ENCODE measurements at regions not wholly inside any gene's neighbourhood (a gene's known extent, or its start where the extent isn't known, plus 50 kb on each side); places are given as distances from the start of the nearest gene placed in this dataset.

DNA sequence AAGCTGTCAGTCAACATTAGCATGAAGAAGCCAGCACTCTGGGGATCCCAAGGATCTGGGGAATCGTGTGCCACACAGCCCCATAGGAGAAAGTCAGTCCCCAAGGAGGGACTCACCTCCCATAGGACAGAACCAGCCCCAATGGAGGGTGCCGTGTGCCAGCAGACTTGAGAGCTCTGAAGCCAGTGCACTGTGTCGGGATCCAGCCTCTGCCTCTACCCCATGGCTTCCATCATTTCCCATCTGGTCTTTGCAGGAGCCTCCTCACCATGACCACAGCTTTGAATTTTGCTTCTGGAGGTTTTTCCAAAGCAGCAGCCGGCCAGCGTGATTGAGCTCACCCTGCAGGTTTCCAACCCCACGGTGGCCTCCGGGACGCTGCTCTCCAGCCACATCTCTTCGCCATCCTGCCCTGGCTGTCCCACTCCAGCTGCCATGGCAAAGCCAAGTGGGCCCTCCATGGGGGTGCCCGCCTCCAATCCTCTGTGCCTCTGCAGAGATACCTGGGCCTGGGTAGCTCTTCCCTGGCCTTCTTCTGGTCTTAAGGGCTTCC, 171.8 kb upstream of the SHH start:
- DNase-seq (ENCODE audit: low spot score) = no peak
- TF ChIP-seq, protein P1, sequence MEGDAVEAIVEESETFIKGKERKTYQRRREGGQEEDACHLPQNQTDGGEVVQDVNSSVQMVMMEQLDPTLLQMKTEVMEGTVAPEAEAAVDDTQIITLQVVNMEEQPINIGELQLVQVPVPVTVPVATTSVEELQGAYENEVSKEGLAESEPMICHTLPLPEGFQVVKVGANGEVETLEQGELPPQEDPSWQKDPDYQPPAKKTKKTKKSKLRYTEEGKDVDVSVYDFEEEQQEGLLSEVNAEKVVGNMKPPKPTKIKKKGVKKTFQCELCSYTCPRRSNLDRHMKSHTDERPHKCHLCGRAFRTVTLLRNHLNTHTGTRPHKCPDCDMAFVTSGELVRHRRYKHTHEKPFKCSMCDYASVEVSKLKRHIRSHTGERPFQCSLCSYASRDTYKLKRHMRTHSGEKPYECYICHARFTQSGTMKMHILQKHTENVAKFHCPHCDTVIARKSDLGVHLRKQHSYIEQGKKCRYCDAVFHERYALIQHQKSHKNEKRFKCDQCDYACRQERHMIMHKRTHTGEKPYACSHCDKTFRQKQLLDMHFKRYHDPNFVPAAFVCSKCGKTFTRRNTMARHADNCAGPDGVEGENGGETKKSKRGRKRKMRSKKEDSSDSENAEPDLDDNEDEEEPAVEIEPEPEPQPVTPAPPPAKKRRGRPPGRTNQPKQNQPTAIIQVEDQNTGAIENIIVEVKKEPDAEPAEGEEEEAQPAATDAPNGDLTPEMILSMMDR (IDR thresholded peaks at IDR 0.05; ENCODE audit: extremely low read depth, missing control alignments) = no peak

DNA sequence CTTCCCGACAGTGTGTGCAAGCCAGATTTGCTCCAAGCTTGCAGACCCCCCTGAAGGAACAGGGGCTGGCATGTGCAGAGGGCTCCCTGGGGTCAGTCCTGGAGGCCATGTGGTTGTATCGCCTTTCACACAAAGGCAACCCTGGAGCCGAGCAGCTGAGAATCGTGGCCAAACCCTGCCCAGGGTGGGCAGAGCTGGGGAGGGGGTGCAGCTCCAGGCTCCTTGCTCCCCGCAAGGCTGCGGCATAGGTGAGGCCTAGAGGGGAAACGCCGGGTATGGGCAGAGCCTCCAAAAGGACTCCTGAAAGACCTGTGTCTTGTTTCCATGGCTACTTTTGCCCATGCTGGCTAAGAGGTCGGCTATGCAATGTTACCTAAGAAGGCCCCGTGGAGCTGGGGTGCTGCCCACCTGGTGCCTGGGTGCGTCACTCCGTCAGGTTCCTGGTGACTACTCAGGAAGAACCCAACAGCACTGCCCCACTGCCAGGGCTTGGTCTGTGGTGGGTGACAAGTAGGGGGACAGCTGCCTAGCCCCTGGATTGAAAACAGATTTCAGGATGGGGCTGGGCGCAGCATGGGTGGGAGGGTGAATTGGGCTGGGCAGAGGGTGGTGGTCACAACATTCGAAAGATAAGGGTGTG, 171.0 kb upstream of the SHH start:
- TF ChIP-seq, protein P1 (IDR thresholded peaks at IDR 0.05; ENCODE audit: extremely low read depth, missing control alignments) = no peak

DNA sequence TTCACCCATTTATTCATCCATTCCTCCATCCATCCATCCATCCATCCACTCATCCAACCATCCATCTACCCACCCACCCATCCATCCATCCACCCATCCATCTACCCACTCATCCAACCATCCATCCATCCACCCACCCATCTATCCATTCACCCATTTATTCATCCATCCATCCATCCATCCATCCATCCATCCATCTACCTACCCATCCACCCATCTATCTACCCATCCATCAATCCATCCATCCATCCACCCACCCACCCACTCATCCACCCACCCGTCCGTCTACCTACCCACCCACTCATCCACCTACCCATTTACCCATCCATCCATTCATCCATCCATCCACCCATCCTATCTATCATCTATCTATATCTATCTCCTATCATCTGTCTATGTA, 169.4 kb upstream of the SHH start:
- DNase-seq (ENCODE audit: low spot score) = no peak
- TF ChIP-seq, protein P1 (IDR thresholded peaks at IDR 0.05; ENCODE audit: extremely low read depth, missing control alignments) = no peak

More for the DNA sequence above, 171.0 kb upstream of the SHH start:
- no peak for DNase-seq (ENCODE audit: low spot score)

DNA sequence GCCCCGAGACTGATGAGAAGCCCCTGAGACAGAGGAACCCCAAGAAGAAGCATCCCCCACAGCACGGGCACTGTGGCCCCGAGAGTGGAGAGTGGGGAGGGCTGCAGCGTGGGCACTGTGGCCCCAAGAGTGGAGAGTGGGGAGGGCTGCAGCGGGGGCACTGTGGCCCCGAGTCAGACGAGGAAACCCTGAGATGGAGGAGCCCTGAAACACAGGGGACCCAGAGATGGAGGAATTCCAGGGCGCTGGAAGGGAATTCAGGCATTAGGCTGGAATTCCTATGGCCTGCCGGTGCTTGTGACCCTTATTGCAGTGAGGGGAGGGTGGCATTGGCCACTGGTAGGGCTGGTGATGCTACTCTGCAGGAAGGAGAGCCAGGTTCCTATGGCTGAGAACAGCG, 168.6 kb upstream of the SHH start:
- DNase-seq (ENCODE audit: low spot score) = no peak
- TF ChIP-seq, protein P1 (IDR thresholded peaks at IDR 0.05; ENCODE audit: extremely low read depth, missing control alignments) = no peak

DNA sequence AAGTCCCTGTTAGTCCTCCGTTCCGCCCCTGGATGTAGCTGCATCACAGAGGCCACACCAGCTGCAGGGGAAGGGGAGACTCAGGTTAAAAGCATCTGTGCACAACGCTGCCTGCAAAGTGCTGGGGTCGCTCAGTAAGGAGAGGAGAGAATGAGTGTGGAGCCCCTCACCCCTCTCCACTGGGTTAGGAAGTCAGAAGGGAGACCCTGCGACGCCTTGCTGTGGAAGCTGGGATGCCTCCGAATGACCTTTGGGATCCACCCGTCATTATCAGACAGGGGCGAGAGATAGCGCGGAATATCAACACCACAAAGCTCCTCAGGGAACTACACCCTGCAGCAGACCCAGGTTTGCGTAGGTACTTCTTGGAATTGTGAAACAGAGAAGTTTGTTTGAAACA, 167.7 kb upstream of the SHH start:
- TF ChIP-seq, protein P1 (IDR thresholded peaks at IDR 0.05; ENCODE audit: extremely low read depth, missing control alignments) = no peak
- DNase-seq (ENCODE audit: low spot score) = no peak

DNA sequence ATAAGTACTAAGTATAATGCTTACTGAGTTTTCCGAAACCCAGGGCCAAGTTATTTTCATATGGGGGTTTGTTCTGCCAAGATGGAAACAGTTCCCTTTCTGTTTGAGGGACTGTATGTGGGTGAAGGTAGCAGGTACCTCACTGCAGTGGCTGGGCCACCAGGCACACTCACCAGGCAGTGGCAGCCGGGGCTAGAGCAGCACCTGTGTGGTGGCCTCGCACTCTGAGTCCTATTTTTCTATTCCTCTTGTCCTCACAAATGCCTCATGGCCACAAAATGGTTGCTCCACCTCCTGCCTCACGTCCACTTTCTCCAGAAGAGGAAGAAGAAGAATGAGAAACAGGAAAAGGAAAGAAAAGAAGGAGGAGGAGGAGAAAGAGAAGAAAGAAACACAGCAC, 167.3 kb upstream of the SHH start:
- TF ChIP-seq, protein P1 (IDR thresholded peaks at IDR 0.05; ENCODE audit: extremely low read depth, missing control alignments) = no peak
- DNase-seq (ENCODE audit: low spot score) = no peak

DNA sequence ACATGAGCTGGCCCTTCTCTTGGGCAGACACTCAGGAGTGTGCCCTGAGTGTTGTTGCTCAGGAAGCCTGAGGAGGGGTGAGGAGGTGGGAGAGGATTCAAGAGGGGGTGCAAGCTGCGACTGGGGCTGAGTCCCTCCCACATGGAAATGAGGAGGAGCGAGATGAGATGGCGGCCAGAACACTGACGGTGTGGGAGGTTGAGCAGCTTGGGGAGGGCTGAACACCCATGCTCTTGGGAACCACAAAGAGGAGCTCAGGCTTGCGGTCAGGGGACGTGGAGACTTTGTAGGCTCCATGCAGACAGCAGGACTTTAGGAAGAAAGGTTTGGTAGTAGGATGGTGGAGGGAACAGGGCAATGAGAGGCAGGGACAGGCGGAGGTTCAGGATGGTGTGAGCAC, 163.2 kb upstream of the SHH start:
- DNase-seq (ENCODE audit: low spot score) = no peak
- TF ChIP-seq, protein P1 (IDR thresholded peaks at IDR 0.05; ENCODE audit: extremely low read depth, missing control alignments) = no peak
